Right ventricle myocardium superior (tissue), 1 donor: ENCODE measurements at regions not wholly inside any gene's neighbourhood (a gene's known extent, or its start where the extent isn't known, plus 50 kb on each side); places are given as distances from the start of the nearest gene placed in this dataset.

Source experiments
- ATAC-seq: fragments of 200-7000 bp; cut with Tn5 transposase; one replicate; pipeline ENCODE4 v1.9.1; 2020; ENCODE audit warnings: mild to moderate bottlenecking; ENCODE audit not compliant: poor library complexity
- DNase-seq: peaks from one replicate; pipeline ENCODE4 v3.0.0-alpha.2; 2020
- intact Hi-C: fragments of 100-400 bp; cut with DNase I; formaldehyde crosslinking; loops from one replicate; pipeline ENCODE4 v1.11.2; 2022
- donor health status: DM: no; HTN: yes; CAD: no; lungs with severe emphysema.

GRCh38 chr12:24297516-24297915, 348.0 kb upstream of the SOX5 start:
- ATAC-seq, result no peak

GRCh38 chr12:24293549-24293948, 344.1 kb upstream of the SOX5 start:
- intact Hi-C loops, result no loop called here
- ATAC-seq, result no peak
- DNase-seq, result no peak

More at GRCh38 chr12:24297516-24297915, 348.0 kb upstream of the SOX5 start:
- no peak for DNase-seq
- intact Hi-C loops, result no loop called here

- ATAC-seq (no peak), DNase-seq (no peak)
- intact Hi-C loops, result no loop called here
Measured at GRCh38 chr12:24287963-24288362, 338.5 kb upstream of the SOX5 start.

GRCh38 chr12:24285448-24285847, 336.0 kb upstream of the SOX5 start:
- DNase-seq, result no peak
- intact Hi-C loops, result no loop called here
- ATAC-seq, result no peak

- DNase-seq (no peak), ATAC-seq (no peak)
- intact Hi-C loops, result no loop called here
Measured at GRCh38 chr12:24281341-24281740, 331.9 kb upstream of the SOX5 start.

- intact Hi-C loops, result no loop called here
- DNase-seq, result no peak
- ATAC-seq, result no peak
Measured at GRCh38 chr12:24280056-24280842, 330.8 kb upstream of the SOX5 start.

- DNase-seq (no peak), ATAC-seq (no peak)
- intact Hi-C loops, result no loop called here
Measured at GRCh38 chr12:24278832-24279231, 329.4 kb upstream of the SOX5 start.

- intact Hi-C loops, result no loop called here
- no peak for DNase-seq
- no peak for ATAC-seq
Measured at GRCh38 chr12:24270965-24271364, 321.5 kb upstream of the SOX5 start.

- no peak for ATAC-seq
- intact Hi-C loops, result no loop called here
- no peak for DNase-seq
Measured at GRCh38 chr12:24270464-24270863, 321.0 kb upstream of the SOX5 start.

GRCh38 chr12:24268663-24269186, 319.3 kb upstream of the SOX5 start:
- no peak for ATAC-seq
- intact Hi-C loops, result no loop called here

GRCh38 chr12:24266982-24267381, 317.5 kb upstream of the SOX5 start:
- intact Hi-C loops, result no loop called here
- DNase-seq, result no peak
- ATAC-seq, result no peak

More at GRCh38 chr12:24268663-24269186, 319.3 kb upstream of the SOX5 start:
- no peak for DNase-seq

- ATAC-seq (no peak), DNase-seq (no peak)
- intact Hi-C loops, result no loop called here
Measured at GRCh38 chr12:24256684-24257083, 307.2 kb upstream of the SOX5 start.

GRCh38 chr12:24255920-24256665, 306.6 kb upstream of the SOX5 start:
- intact Hi-C loops, result no loop called here
- DNase-seq (no peak), ATAC-seq (no peak)

- intact Hi-C loops, result no loop called here
- ATAC-seq (no peak), DNase-seq (no peak)
Measured at GRCh38 chr12:24252602-24253001, 303.1 kb upstream of the SOX5 start.

GRCh38 chr12:24246934-24247333, 297.5 kb upstream of the SOX5 start:
- ATAC-seq (no peak), DNase-seq (no peak)
- intact Hi-C loops, result no loop called here

GRCh38 chr12:24246376-24246775, 296.9 kb upstream of the SOX5 start:
- DNase-seq (no peak), ATAC-seq (no peak)
- intact Hi-C loops, result no loop called here

GRCh38 chr12:24244801-24245200, 295.3 kb upstream of the SOX5 start:
- intact Hi-C loops, result no loop called here
- ATAC-seq, result no peak
- no peak for DNase-seq

- intact Hi-C loops, result no loop called here
- ATAC-seq (no peak), DNase-seq (no peak)
Measured at GRCh38 chr12:24244231-24244630, 294.8 kb upstream of the SOX5 start.

- no peak for DNase-seq
- ATAC-seq, result no peak
- intact Hi-C loops, result no loop called here
Measured at GRCh38 chr12:24240707-24241106, 291.2 kb upstream of the SOX5 start.
